GM21576 (cell line): ENCODE measurements at regions not wholly inside any gene's neighbourhood (a gene's known extent, or its start where the extent isn't known, plus 50 kb on each side); places are given as distances from the start of the nearest gene placed in this dataset.
"Not testable (repeated sequence)": the region's sequence is repeated elsewhere in the genome, so short reads cannot be mapped to it uniquely, and the experiment has no call there.

Experiments
- ATAC-seq: cut with Tn5 transposase; IDR thresholded peaks from one replicate; pipeline ENCODE4 v1.9.1; 2021; ENCODE audit warnings: mild to moderate bottlenecking, moderate library complexity; ENCODE audit not compliant: unreplicated experiment

DNA sequence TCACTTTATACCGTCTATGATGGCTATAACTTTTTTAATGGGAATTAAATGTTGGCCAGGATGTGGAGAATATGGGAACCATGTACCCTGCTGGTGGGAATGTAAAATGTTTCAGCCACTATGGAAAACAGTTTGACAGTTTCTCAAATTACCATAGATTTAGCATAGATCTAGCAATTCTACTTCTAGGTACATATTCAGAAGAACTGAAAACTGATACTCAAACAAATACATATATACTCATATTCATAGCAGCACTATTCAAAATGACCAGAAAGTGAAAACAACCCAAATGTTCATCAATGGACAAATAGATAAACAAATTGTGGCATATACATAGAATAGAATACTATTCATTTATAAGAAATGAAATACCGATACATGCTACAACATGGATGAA lies 539.4 kb downstream of the IGSF11 start:
- ATAC-seq, result no peak

DNA sequence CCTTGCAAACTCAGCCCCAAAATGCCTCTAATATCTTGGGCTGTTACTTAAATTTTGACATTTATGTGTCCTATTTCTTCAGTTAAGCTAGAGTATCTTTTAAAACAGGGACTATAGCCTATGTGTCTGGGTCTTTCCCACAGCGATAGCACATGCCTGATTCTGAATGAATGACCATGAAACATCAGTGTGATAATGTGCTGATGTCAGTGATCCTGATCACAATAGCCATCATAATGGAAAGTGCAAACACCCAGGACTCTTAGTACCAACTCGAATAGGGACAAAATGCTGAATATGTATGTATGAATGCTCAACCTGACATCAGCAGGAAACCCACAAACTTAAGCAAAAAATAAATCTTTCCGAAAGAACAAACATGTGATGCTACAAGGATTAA lies 537.4 kb downstream of the IGSF11 start:
- no peak for ATAC-seq

DNA sequence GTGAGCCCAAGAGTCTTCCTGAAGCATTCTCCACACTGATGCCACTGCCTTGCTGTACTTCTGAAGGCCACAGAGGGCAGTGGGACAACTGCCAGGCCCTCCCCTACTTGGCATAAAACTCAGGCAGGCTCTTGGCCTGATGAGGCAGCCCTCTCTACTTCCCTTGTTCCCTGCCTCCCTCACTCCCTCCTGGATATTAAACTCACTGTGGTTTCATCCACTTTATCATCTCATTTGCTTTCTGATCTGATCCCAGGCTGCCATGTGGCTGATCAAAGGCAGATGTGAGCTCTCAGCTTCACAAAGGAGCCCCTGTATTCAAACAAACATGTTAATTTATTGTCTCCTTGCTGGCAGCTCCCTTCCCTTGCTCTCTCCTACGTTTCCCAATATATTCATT lies 533.5 kb downstream of the IGSF11 start:
- no peak for ATAC-seq

DNA sequence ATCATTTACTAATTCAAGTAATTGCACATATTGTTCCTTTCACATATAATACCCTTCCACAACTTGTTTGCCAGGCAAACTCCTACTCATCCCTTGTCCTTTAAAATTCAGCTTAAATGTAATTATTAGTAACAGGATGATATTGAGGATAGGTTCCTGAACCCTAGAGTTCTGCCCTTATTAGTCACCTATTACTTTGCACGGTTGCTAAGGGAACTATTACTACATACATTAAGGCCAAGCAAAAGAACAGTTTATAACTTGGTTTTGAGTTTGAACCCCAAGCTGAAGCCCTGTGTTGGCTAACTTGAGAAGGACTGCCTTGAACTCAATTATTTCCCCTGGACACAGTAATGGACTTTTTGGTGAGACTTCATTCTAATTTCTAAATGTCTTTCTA lies 529.7 kb downstream of the IGSF11 start:
- ATAC-seq, result no peak

DNA sequence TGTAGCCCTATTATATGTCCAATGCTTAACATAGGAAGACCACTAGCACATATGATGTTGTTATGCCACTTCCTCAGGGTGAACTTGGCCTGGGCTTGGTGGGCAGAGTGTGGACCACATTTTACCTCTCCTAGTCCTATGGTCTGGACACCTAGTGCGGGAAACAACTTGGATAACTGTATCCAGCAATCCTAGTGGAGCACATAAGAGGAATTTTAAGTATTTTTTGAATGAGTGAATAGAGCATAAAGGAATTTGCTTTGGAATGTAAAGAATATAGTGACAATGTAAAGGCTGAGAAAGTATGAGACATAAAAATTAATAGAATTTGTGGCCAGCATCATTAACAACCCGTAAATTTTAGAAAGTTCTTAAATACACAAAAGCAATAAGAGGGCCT lies 528.9 kb downstream of the IGSF11 start:
- no peak for ATAC-seq

DNA sequence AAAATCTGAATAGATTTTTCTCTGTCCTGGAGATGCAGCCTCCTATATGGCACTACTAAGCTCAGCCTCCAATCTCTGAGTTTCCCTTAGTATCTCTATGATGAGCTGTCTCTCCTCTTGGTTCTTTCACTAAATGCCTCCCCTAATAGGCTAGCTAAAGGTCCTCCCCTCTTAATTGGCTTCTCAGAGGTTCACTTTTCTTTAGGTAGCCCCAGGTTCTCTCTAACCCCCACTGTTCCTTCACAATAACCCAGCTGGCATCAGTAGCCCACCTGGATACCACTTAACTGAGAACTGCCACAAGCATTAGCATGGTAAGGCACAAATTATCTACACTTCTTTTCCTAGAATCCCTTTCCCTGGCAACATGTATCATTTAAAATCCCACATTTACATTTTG lies 523.2 kb downstream of the IGSF11 start:
- no peak for ATAC-seq

DNA sequence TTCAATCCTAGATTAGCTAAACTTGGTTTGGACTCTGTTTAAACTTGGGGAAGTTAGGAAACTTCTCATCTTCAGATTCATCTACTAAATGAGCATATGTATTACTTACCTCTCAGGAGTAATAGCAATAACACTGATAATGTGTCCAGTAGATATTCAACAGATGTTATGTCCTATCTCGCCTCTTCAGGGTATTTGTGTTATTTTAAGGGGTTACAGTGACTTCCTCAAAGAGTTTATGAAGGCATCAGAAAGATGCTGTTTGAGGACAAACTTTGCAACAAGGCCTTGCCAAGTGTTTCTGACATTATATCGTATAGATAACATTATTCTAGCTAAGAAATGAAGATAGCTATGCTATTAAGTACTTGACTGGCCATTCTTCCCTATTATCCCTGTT lies 522.3 kb downstream of the IGSF11 start:
- ATAC-seq, result no peak

DNA sequence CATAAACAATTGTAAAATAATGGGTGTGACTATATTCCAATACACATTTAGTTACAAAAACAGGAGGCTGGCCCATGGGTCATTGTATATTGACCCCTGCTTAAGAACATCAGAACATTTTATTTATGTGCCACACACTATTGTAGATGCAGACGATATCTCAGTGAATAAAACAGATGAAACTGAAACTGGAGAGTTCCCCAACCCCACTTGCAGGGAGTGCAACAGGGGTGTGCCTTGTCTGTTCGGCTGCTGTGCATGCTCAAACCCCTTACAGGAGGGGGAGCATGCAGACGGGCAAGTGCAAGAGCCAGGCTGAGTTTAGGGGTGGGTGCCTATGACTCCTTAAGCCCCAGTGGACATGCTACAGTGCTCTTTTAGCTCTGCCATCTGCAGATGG lies 509.6 kb downstream of the IGSF11 start:
- ATAC-seq, result no peak

DNA sequence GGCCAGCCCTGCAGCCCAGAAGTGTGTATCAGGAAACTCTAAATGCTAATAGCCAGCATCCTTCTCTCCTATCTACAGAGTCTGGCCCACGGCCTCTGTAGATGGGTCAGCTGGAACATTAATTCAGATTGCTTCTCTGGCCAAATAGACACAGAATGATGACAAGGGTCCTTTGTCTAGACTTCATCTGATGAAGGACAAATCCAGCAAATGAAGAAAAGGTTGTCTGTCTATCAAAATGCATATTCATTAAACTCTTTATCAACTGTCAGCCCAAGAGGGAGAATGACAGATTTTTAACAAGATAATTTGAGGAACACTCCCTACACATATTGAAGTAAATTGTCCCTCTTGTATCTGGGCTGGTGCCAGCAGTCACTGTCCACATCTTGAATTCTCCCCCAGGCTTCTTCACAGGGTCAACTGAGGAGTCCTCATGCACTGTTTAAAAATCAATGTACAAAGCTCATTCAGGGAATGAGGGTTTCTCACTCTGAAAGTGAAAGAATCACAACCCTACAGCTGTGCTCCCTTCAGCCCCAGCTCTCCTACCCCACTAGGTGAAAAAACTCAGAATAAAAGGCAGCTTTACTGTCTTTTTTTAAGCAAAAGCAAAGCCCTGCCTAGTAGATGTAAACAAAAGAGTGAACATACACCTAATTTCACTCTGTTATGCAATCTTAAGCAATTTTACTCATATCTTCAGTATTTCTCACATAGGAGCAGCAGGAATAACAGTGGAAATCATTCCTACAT lies 507.7 kb downstream of the IGSF11 start:
- ATAC-seq, result peak; percentile 81

DNA sequence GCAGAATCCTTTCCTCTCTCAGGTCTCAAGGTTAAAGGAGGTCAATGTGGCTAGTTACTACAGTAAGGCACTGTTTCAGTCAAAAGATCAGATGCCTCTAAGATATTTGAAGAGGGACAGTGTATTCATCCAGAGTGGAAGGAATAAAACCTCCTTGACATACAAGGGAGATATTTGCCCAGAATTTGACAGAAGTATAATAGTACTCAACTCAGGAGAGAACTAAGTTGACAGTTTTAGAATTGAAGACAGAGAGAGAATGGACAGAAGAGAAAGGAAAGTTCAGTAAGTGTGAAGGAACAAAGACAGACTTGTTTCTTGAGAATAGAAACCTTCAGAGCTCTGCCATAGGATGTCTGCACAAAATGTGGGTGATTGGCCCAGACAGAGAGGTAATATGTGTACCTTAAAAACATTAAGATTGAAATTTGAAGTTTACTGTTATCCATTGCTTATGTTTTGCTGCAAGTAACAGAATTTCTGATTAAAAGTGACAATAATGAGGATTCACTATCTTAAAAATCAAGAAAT lies 507.1 kb downstream of the IGSF11 start:
- ATAC-seq, result no peak

DNA sequence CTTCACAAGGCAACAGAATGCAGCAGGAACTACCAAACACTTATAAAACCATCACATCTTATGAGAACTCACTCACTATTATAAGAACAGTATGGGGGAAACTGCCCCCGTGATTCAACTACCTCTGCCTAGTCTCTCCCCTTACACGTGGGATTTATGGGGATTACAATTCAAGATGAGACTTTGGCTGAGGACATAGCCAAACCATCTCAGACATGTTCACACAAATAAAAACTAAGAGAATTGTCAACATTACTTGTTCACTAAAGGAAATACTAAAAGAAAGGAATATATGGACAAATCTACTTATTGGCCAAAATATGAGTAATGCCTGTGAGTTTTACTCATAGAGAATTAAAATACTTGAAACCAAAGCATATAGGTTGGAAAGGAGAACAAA lies 505.1 kb downstream of the IGSF11 start:
- ATAC-seq, result no peak

DNA sequence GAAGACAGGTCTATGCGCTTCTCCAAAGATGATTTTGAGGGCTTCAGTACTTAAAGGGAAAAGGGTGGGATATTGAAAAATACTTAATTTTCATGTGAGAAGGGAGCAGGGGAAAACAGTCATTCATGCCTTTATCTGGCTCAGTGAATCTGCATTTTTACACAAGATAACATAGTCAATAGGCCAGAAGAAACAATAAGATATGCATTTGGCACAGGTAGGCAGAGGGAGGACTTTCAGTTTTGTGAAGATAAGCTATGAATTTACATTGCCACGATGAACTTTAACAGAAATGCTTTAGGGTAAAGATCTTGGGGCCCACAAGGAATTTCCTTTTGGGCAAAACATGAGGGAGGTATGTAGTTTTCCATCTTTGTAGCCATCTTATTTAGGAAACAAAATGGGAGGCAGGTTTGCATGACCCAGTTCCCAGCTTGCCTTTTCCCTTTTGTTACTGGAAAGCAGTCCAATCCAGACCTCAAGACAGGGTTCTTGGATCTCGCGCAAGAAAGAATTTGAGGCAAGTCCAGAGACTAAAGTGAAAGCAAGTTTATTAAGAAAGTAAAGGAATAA lies 504.2 kb downstream of the IGSF11 start:
- no peak for ATAC-seq

DNA sequence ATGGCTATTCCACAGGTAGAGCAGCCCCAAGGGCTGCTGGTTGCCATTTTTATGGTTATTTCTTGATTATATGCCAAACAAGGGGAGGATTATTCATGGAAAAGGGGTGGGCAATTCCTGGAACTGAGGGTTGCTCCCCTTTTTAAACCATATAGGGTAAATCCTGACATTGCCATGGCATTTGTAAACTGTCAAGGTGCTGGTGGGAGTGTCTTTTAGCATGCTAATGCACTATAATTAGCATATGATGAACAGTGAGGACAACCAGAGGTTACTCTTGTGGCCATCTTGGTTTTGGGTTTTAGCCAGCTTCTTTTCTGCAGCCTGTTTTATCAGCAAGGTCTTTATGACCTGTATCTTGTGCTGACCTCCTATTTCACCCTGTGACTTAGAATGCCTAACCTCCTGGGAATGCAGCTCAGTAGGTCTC lies 503.7 kb downstream of the IGSF11 start:
- ATAC-seq, result not testable (repeated sequence)

DNA sequence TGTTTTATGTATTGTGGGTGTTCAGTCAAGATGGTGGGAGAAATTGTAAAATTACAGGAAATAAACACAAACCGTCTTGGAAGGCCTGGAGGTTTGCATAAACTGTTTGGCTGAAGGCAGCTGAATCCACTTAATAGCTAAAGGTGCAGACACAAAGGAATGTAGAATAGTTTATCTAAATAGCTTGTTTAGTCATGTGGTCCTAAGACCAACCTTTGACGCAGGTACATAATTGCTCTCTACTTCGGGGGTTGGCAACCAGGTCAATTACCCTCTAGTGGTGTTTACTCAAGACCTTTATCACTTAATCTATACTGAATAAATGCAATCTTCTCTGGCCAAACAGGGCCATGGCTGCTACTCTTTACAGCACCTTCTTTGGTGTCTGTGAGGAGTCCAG lies 502.8 kb downstream of the IGSF11 start:
- no peak for ATAC-seq

DNA sequence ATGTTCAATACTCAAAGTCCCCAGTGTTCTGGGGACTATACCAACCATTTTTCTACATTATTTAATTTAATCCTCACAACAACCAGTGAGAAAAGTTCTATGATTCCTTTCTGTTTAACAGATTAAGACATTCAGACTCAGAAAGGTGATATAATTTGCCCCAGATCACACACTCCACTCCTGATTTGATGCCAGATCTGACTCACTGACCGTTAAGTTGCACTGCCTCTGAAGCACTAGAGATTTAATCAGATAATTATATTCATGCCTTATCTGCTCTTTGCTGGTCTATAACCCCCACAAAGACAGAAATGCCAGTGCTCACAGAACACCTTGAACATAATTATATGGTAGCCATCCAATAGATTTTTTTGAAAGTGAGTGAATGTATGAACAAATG lies 501.0 kb downstream of the IGSF11 start:
- ATAC-seq, result no peak

DNA sequence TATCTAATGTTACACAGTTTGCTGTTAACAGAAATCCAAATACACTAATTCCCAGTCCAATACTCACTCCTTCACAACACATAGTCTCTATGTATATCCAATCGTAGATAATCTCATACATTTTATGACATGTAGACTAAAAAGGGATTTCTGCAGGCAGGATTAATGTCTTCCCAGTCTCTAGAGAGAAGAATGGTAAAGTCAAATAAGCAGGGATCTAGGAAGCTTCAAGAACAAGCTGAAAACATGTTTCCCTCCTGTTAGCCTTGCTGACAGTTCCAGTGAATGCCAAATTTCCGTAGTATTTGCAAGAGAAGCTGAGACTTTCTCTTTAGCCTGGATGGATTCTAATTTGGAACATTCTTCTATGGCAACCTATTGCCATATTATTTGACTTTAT lies 500.1 kb downstream of the IGSF11 start:
- no peak for ATAC-seq

DNA sequence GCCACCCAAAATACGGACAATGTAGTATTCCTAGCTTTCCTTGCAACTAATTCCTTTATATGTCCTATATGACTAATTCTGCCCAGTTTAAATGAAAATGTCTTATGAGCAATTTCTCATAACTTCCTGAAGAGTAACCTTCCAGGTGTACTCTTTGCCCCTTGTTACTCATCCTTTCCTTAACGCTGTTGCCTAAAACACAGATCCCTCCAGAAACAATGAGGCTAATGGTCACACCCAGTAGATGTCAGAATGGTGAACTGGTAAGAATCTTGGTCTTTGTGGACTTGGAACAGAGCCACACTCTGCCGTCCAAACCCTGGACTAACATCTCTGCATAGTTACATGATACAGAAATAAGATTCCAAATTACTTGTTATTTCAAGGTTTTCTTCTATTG lies 497.9 kb downstream of the IGSF11 start:
- ATAC-seq, result no peak

DNA sequence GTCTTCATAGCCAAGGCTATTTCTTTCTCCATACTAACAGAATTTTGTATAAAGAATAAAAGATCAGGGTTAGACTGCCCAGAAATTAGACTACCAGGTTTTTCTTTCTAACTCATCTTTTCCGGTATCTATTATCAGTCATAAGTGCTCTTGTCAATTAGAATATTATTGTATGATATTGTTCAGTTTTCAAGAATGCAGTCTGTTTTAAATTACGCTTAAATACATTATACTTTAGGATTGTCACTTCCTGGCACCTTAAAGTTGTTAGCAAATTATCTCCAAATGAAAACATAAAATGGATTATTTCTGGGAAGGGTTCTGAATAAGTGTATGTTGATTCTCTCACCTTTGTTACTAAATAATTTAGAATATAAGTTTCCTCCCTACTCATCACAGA lies 497.2 kb downstream of the IGSF11 start:
- no peak for ATAC-seq

DNA sequence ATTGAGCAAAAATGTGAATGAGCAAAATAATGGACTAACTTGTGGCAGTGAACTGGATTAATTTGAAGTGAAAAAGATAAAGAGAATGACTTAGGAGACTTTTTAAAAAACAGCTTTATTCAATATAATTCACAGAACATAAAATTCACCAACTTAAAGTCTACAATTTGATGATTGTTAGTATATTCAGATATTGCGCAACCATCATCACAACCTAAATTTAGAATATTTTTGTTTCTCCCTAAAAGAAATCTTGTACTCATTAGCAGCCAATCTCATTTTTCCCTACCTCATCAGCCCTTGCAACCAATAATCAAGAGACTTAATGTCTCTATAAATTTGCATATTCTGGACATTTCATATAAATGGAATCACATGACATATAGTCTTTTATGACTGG lies 496.5 kb downstream of the IGSF11 start:
- no peak for ATAC-seq

DNA sequence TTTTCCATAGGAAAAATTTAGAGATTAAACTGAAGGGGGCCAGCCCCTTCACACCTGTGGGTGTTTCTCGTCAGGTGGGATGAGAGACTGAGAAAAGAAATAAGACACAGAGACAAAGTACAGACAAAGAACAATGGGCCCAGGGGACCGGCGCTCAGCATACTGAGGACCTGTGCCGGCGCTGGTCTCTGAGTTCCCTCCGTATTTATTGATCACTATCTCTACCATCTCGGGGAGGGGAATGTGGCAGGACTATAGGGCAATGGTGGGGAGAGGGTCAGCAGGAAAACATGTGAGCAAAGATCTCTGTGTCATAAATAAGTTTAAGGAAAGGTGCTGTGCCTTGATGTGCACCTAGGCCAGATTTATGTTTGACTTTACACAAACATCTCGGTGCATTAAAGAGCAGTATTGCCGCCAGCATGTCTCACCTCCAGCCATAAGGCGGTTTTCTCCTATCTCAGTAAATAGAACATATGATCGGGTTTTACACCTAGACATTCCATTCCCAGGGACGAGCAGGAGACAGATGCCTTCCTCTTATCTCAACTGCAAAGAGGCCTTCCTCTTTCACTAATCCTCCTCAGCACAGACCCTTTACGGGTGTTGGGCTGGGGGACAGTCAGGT lies 494.7 kb downstream of the IGSF11 start:
- not testable (repeated sequence) for ATAC-seq

DNA sequence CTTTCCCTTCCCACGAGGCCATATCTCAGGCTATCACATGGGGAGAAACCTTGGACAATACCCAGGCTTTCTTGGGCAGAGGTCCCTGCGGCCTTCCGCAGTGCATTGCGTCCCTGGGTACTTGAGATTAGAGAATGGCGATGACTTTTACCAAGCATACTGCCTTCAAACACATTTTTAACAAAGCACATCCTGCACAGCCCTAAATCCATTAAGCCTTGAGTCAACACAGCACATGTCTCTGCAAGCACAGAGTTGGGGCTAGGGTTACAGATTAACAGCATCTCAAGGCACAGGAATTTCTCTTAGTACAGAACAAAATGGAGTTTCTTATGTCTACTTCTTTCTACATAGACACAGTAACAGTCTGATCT lies 494.2 kb downstream of the IGSF11 start:
- not testable (repeated sequence) for ATAC-seq

DNA sequence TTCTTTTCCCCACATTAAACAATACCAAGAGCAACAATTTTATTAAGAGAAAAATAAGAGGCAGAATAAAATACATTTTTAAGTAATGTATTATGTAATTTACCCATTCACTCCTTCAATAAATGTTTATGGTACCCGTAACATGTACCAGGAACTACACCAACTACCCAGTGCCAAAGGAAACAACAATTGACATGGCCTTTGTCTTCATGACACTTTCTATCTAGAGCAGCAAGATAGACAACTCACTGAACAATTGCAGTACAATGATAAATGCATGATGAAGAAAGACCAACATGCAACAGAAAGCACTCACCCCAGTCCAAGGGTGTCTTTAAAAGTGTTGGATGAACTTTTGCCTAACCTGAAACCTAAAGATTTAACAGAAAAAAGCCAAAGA lies 493.8 kb downstream of the IGSF11 start:
- no peak for ATAC-seq
